ENCODE measurements at regions not wholly inside any gene's neighbourhood (a gene's known extent, or its start where the extent isn't known, plus 50 kb on each side); places are given as distances from the start of the nearest gene placed in this dataset.

DNA sequence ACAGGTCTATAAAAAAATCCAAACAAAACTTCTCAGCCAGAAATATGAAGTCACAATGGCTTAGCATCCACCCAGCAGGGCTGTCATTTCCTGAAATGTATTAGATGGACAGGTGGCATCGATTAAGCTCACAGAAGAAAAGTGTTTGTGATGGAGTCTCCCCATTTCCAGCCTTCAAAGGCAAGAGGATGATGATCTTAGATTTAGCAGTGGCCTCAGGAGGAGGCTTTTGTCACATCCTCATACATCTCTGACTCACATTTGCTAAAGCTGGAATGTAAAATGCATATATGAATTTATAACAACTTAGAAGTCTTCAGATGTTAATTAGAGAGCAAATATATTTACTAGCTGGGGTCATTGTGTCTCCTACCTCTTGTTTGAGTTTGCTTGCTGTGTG, 441.9 kb downstream of the SPRY1 start:
- Mint-ChIP-seq H3K27me3 (ENCODE audit: unreplicated experiment) (no peaks in the 10 kb centered on the region), H3K4me1 (ENCODE audit: low read depth, unreplicated experiment) (no peaks in the 10 kb centered on the region), H3K4me3 (ENCODE audit: unreplicated experiment) (no peak overlapping the region), H3K9me3 (ENCODE audit: unreplicated experiment) (no peaks in the 10 kb centered on the region), H3K36me3 (ENCODE audit: unreplicated experiment) (no peaks in the 10 kb centered on the region), H3K27ac (ENCODE audit: unreplicated experiment) (no peak overlapping the region)
- TF ChIP-seq CTCF (IDR thresholded peaks at IDR 0.05; ENCODE audit: partially characterized antibody, unreplicated experiment) = no peak
- DNase-seq = no peak

GRCh38 chr4:123840197-123840596, 443.6 kb downstream of the SPRY1 start:
- Mint-ChIP-seq H3K4me1 (ENCODE audit: low read depth, unreplicated experiment) (no peaks in the 10 kb centered on the region), H3K27ac (ENCODE audit: unreplicated experiment) (no peak overlapping the region), H3K36me3 (ENCODE audit: unreplicated experiment) (no peaks in the 10 kb centered on the region), H3K9me3 (ENCODE audit: unreplicated experiment) (peaks cover 3% of the 10 kb centered on the region), H3K27me3 (ENCODE audit: unreplicated experiment) (no peaks in the 10 kb centered on the region), H3K4me3 (ENCODE audit: unreplicated experiment) (no peak overlapping the region)
- TF ChIP-seq CTCF (IDR thresholded peaks at IDR 0.05; ENCODE audit: partially characterized antibody, unreplicated experiment) = no peak
- DNase-seq = no peak

DNA sequence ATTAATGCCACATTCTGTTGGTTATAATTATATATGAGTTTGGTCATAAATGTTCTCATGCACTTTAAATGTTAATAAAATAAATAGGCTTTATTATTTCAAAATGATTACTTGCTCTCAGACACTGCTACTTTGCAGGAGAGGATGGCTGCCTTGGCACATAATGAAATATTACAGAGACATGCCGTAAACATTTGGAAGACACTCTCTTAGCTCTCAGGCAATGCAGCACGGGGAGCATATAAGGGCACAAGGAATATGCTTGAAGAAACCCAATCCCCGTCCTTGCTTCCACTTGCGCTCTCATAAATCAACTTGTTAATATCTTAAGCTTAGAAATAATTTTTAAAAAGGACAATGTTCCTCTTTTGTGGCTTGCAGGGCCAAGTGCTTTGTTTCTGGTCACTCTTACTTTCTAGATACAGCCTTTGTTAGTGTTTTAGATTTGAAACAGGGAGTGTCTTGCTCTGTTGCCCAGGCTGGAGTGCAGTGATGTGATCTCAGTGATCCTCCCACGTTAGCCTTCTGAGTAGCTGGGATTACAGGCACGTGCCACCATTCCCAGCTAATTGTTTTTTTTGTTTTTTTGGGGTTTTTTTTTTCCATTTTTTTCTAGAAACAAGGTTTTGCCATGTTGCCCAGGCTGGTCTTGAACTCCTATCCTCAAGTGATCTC, 445.0 kb downstream of the SPRY1 start:
- no peak overlapping the region for H3K27ac Mint-ChIP-seq (ENCODE audit: unreplicated experiment)
- no peaks in the 10 kb centered on the region for H3K27me3 Mint-ChIP-seq (ENCODE audit: unreplicated experiment)
- no peak for TF ChIP-seq CTCF (IDR thresholded peaks at IDR 0.05; ENCODE audit: partially characterized antibody, unreplicated experiment)
- no peaks in the 10 kb centered on the region for H3K36me3 Mint-ChIP-seq (ENCODE audit: unreplicated experiment)
- peaks cover 3% of the 10 kb centered on the region for H3K9me3 Mint-ChIP-seq (ENCODE audit: unreplicated experiment)
- DNase-seq = no peak
- H3K4me1 Mint-ChIP-seq (ENCODE audit: low read depth, unreplicated experiment) = no peaks in the 10 kb centered on the region
- no peak overlapping the region for H3K4me3 Mint-ChIP-seq (ENCODE audit: unreplicated experiment)

GRCh38 chr4:123843137-123843536, 446.5 kb downstream of the SPRY1 start:
- no peak for TF ChIP-seq CTCF (IDR thresholded peaks at IDR 0.05; ENCODE audit: partially characterized antibody, unreplicated experiment)
- no peaks in the 10 kb centered on the region for H3K4me1 Mint-ChIP-seq (ENCODE audit: low read depth, unreplicated experiment)
- no peaks in the 10 kb centered on the region for H3K36me3 Mint-ChIP-seq (ENCODE audit: unreplicated experiment)
- H3K27me3 Mint-ChIP-seq (ENCODE audit: unreplicated experiment) = no peaks in the 10 kb centered on the region
- peaks cover 3% of the 10 kb centered on the region for H3K9me3 Mint-ChIP-seq (ENCODE audit: unreplicated experiment)
- no peak overlapping the region for H3K4me3 Mint-ChIP-seq (ENCODE audit: unreplicated experiment)
- DNase-seq = no peak
- no peak overlapping the region for H3K27ac Mint-ChIP-seq (ENCODE audit: unreplicated experiment)

DNA sequence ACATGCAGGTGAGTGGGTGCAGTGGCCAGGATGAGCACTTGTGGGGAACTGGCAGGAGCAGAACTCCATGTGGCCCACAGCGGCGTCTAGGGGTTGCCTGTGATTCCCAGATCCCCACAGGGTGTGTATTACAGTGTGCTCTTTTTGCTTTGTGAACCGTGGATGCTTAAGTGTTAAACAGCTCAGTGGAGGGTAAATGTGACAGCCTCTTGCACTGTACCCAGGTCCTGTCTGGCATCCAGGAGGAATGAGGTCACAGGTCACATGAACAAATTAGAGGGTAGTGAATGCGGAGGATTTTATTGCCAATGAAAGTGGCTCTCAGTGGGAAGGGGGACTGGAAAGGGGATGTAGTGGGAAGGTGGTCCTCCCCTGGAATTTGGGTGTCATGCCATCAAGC, 447.8 kb downstream of the SPRY1 start:
- no peak for TF ChIP-seq CTCF (IDR thresholded peaks at IDR 0.05; ENCODE audit: partially characterized antibody, unreplicated experiment)
- no peak overlapping the region for H3K4me3 Mint-ChIP-seq (ENCODE audit: unreplicated experiment)
- DNase-seq = no peak

More for the DNA sequence above, 447.8 kb downstream of the SPRY1 start:
- H3K4me1 Mint-ChIP-seq (ENCODE audit: low read depth, unreplicated experiment) = no peaks in the 10 kb centered on the region
- no peaks in the 10 kb centered on the region for H3K36me3 Mint-ChIP-seq (ENCODE audit: unreplicated experiment)
- no peak overlapping the region for H3K27ac Mint-ChIP-seq (ENCODE audit: unreplicated experiment)
- H3K27me3 Mint-ChIP-seq (ENCODE audit: unreplicated experiment) = no peaks in the 10 kb centered on the region
- peaks cover 3% of the 10 kb centered on the region for H3K9me3 Mint-ChIP-seq (ENCODE audit: unreplicated experiment)

Measured in glutamatergic neuron (in vitro differentiated cells).